Chondrocyte (in vitro differentiated cells): ENCODE measurements at regions not wholly inside any gene's neighbourhood (a gene's known extent, or its start where the extent isn't known, plus 50 kb on each side); places are given as distances from the start of the nearest gene placed in this dataset.

Experiments
- DNase-seq: peaks from one replicate; pipeline ENCODE4 v3.0.0; 2021; ENCODE audit warnings: mixed read lengths, low spot score
- H3K27ac Mint-ChIP-seq: one replicate; pipeline ENCODE4 v1.8.0; 2021; ENCODE audit warnings: mild to moderate bottlenecking, moderate library complexity, mixed read lengths; ENCODE audit not compliant: unreplicated experiment
- H3K27me3 Mint-ChIP-seq: 2 replicates; pipeline ENCODE4 v1.8.0; 2021; ENCODE audit warnings: low read depth, mixed read lengths
- H3K36me3 Mint-ChIP-seq: 2 replicates; pipeline ENCODE4 v1.8.0; 2021; ENCODE audit warnings: low read depth, mixed read lengths
- H3K4me1 Mint-ChIP-seq: 2 replicates; pipeline ENCODE4 v1.8.0; 2021; ENCODE audit warnings: low read depth, mild to moderate bottlenecking, mixed read lengths
- H3K4me3 Mint-ChIP-seq: one replicate; pipeline ENCODE4 v1.8.0; 2021; ENCODE audit warnings: mild to moderate bottlenecking, moderate library complexity, mixed read lengths; ENCODE audit not compliant: unreplicated experiment
- H3K9me3 Mint-ChIP-seq: 2 replicates; pipeline ENCODE4 v1.8.0; 2021; ENCODE audit warnings: low read depth, mixed read lengths
- TF ChIP-seq, protein P1 (sequence below): fragments of 200-600 bp; sonication (generic); IDR thresholded peaks from 2 replicates; pipeline ENCODE4 v1.5.0; 2021; ENCODE audit warnings: antibody characterized with exemption, mild to moderate bottlenecking, moderate library complexity

DNA sequence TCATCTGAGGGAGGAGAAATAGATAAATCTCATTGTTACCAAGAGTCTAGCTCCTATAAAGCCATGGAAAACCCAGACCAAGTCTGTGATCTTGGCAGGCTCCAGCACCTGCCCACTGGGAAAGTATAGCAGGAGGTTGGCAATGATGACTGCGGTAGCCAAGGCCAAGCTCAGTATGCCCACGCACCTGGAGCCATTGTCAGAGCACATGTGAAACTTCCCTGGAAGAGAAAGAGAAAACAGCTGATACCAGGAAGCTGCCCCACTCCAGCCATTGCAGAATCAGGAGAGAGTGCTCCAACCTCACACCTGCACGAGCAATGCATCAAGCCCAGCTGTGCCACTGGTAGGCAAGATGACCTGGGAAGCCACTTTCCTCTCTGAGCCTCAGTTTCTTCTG is 62.2 kb upstream of the HEPHL1 start:
- Mint-ChIP-seq H3K4me3 (no peak overlapping the region), H3K36me3 (peaks cover 2% of the 10 kb centered on the region), H3K27ac (no peak overlapping the region), H3K4me1 (peaks cover 9% of the 10 kb centered on the region), H3K9me3 (peaks cover 5% of the 10 kb centered on the region), H3K27me3 (peaks cover 39% of the 10 kb centered on the region)
- DNase-seq, result no peak
- TF ChIP-seq, protein P1, sequence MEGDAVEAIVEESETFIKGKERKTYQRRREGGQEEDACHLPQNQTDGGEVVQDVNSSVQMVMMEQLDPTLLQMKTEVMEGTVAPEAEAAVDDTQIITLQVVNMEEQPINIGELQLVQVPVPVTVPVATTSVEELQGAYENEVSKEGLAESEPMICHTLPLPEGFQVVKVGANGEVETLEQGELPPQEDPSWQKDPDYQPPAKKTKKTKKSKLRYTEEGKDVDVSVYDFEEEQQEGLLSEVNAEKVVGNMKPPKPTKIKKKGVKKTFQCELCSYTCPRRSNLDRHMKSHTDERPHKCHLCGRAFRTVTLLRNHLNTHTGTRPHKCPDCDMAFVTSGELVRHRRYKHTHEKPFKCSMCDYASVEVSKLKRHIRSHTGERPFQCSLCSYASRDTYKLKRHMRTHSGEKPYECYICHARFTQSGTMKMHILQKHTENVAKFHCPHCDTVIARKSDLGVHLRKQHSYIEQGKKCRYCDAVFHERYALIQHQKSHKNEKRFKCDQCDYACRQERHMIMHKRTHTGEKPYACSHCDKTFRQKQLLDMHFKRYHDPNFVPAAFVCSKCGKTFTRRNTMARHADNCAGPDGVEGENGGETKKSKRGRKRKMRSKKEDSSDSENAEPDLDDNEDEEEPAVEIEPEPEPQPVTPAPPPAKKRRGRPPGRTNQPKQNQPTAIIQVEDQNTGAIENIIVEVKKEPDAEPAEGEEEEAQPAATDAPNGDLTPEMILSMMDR, result no peak

DNA sequence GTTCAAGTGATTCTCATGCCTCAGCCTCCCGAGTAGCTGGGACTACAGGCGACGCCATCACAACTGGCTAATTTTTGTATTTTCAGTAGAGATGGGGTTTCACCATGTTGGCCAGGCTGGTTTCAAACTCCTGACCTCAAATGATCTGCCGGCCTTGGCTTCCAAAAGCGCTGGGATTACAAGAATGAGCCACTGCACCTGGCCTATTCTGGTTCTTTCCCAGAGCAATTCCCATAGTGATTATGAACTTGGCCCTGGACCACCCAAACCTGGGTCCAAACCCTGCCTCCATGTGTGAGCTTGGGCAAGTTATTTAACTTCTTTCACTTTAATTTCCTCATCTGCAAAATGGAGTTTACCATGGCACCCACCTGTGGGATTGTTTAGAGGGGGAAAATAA is 61.5 kb upstream of the HEPHL1 start:
- TF ChIP-seq, protein P1, result no peak
- Mint-ChIP-seq H3K36me3 (peaks cover 2% of the 10 kb centered on the region), H3K4me1 (peaks cover 9% of the 10 kb centered on the region), H3K9me3 (peaks cover 3% of the 10 kb centered on the region), H3K27ac (no peak overlapping the region), H3K27me3 (peaks cover 39% of the 10 kb centered on the region), H3K4me3 (no peak overlapping the region)
- no peak for DNase-seq

DNA sequence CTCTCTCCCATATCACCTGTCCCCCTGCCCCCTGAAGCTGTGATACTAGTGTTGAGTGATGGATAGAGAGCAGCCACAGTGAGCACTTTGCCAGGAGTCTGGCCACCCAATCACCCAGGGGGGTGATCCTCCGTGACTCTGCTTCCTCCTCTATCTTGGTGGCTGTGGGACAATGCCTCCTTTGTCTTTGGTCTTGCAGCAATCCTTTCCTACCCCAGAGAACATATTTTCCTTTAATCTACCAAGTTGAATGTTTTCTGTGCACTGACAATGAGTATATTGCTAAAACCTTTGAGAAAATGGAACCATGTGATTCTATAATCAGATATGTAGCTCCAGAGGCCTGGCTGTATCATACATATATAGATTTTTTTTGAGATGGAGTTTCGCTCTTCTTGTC is 58.1 kb upstream of the HEPHL1 start:
- no peak for DNase-seq

DNA sequence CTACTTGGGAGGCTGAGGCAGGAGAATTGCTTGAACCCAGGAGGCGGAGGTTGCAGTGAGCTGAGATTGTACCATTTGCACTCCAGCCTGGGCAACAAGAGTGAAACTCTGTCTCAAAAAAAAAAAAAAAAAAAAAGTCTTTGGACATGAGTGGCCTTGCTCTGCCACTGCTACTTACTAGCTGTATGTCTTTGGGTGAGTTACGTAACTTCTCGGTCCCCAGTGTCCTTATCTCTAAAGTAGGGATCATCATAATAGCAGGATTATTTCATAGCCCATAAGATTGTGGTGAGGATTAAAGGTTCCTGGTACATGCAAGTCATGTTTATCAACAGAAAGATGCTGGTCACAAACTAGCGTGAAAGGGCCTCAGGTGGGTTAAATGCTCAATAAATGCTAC is 53.9 kb upstream of the HEPHL1 start:
- H3K9me3 Mint-ChIP-seq, result peaks cover 4% of the 10 kb centered on the region
- TF ChIP-seq, protein P1, result no peak
- H3K27me3 Mint-ChIP-seq, result peaks cover 37% of the 10 kb centered on the region
- no peaks in the 10 kb centered on the region for H3K36me3 Mint-ChIP-seq
- DNase-seq, result no peak
- no peak overlapping the region for H3K27ac Mint-ChIP-seq
- H3K4me3 Mint-ChIP-seq, result no peak overlapping the region
- H3K4me1 Mint-ChIP-seq, result no peaks in the 10 kb centered on the region

More for the DNA sequence above, 58.1 kb upstream of the HEPHL1 start:
- H3K9me3 Mint-ChIP-seq, result no peaks in the 10 kb centered on the region
- H3K27ac Mint-ChIP-seq, result no peak overlapping the region
- peaks cover 24% of the 10 kb centered on the region for H3K27me3 Mint-ChIP-seq
- peaks cover 9% of the 10 kb centered on the region for H3K4me1 Mint-ChIP-seq
- no peak overlapping the region for H3K4me3 Mint-ChIP-seq
- TF ChIP-seq, protein P1, result no peak
- H3K36me3 Mint-ChIP-seq, result no peaks in the 10 kb centered on the region

DNA sequence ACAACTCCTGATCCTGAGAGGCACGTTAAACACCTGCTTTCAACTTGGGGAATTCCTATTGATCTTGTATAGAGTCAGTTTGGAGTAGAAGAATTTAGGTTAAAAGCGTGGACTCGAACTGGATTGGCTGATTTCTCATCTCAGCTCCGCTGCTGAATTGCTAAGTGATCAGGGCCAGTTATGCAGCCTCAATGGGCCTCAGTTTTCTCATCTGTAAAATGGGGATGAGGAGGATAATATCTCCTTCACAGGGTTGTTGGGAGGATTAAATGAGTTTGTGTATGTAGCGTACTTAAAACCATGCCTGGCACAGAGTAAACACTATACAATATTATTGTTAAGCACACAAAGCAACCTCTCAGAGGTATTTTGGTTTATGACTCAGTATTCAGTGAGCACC is 53.2 kb upstream of the HEPHL1 start:
- no peak for DNase-seq
- TF ChIP-seq, protein P1, result no peak

More for the DNA sequence above, 53.2 kb upstream of the HEPHL1 start:
- Mint-ChIP-seq H3K36me3 (no peaks in the 10 kb centered on the region), H3K4me1 (no peaks in the 10 kb centered on the region), H3K27ac (no peak overlapping the region), H3K4me3 (no peak overlapping the region), H3K27me3 (peaks cover 41% of the 10 kb centered on the region), H3K9me3 (peaks cover 4% of the 10 kb centered on the region)
